Panc1 (cell line): ENCODE measurements at regions not wholly inside any gene's neighbourhood (a gene's known extent, or its start where the extent isn't known, plus 50 kb on each side); places are given as distances from the start of the nearest gene placed in this dataset.
"Not testable (repeated sequence)": the region's sequence is repeated elsewhere in the genome, so short reads cannot be mapped to it uniquely, and the experiment has no call there.

Source experiments
- ATAC-seq: fragments of 200-7000 bp; cut with Tn5 transposase; 2 replicates; pipeline ENCODE4 v1.9.1; 2020; ENCODE audit warnings: mild to moderate bottlenecking, moderate library complexity
- BruUV-seq: library from RNA; stranded (reverse); fragments of 400-500 nt; replicated peaks from 2 replicates; lab custom pipeline; 2021; lab: Mats Ljungman, UMichigan
- CTCF ChIA-PET: fragments of 300-600 bp; sonication (Branson Sonifier 250); formaldehyde crosslinking; loops from one replicate; lab custom pipeline; 2022; ENCODE audit warnings: antibody characterized with exemption; lab: Charles Lee
- POLR2A ChIA-PET: fragments of 300-600 bp; sonication (Branson Sonifier 250); formaldehyde crosslinking; loops from one replicate; lab custom pipeline; 2022; ENCODE audit warnings: antibody characterized with exemption; lab: Charles Lee
- DNase-seq: peaks from one replicate; pipeline ENCODE4 v3.0.0-alpha.2; 2010; ENCODE audit warnings: low read depth, low spot score
- H3K27ac ChIP-seq: 2 replicates; pipeline ENCODE4 v1.5.1; 2011; ENCODE audit warnings: mild to moderate bottlenecking, low read length, inconsistent platforms
- H3K27me3 ChIP-seq: fragments of 200-500 bp; sonication (Bioruptor generic); 2 replicates; pipeline ENCODE4 v1.6.0; 2014; ENCODE audit warnings: low read length, inconsistent platforms; ENCODE audit not compliant: control insufficient read depth, insufficient read depth
- H3K36me3 ChIP-seq: fragments of 200-500 bp; sonication (Bioruptor generic); 2 replicates; pipeline ENCODE4 v1.5.1; 2014; ENCODE audit warnings: inconsistent platforms, mild to moderate bottlenecking, low read length, moderate library complexity; ENCODE audit not compliant: control insufficient read depth, insufficient read depth
- H3K4me1 ChIP-seq: 2 replicates; pipeline ENCODE4 v1.5.1; 2011; ENCODE audit warnings: inconsistent platforms, mild to moderate bottlenecking, low read length, moderate library complexity; ENCODE audit not compliant: control insufficient read depth, insufficient read depth
- H3K4me3 ChIP-seq, 2 experiments: 2 replicates each; pipeline ENCODE4 v1.5.1; 2011 to 2012; ENCODE audit warnings: low read depth in 2 of 2, low read length in 2 of 2, mild to moderate bottlenecking in 2 of 2, inconsistent platforms in 1 of 2, moderate library complexity in 1 of 2
- H3K9me3 ChIP-seq: fragments of 200-500 bp; sonication (Bioruptor generic); 2 replicates; pipeline ENCODE4 v1.5.1; 2014; ENCODE audit warnings: low read depth, mild to moderate bottlenecking, inconsistent platforms, low read length, moderate library complexity; ENCODE audit not compliant: control insufficient read depth, insufficient read depth
- SIN3A ChIP-seq: IDR thresholded peaks from 2 replicates; pipeline ENCODE4 v1.6.1; 2012; ENCODE audit warnings: low read depth, mild to moderate bottlenecking, low read length, moderate library complexity, borderline replicate concordance; ENCODE audit not compliant: insufficient read depth
- TCF7L2 ChIP-seq: IDR thresholded peaks from 2 replicates; pipeline ENCODE4 v1.6.1; 2011; ENCODE audit warnings: mild to moderate bottlenecking, low read depth, low read length, inconsistent platforms
- in situ Hi-C: cut with HindIII; loops from 2 replicates; pipeline ENCODE4 v1.10.0; 2016; ENCODE audit warnings: low sequenced_read_pairs, low pct_unique_long_range_greater_than_20kb
- intact Hi-C: fragments of 100-400 bp; cut with micrococcal nuclease; formaldehyde crosslinking; loops from one replicate; pipeline ENCODE4 v1.10.0; 2022; ENCODE audit not compliant: unreplicated experiment
- TF ChIP-seq, protein P1 (sequence below), 2 experiments: IDR thresholded peaks; 2 replicates each; pipeline ENCODE4 v1.6.1; 2011 to 2012; ENCODE audit warnings: low read depth in 2 of 2, control low read depth in 1 of 2, low read length in 1 of 2, mild to moderate bottlenecking in 1 of 2, moderate library complexity in 1 of 2; ENCODE audit not compliant: insufficient read depth in 1 of 2
- TF ChIP-seq, protein P2 (sequence below): fragments of 450-650 bp; IDR thresholded peaks from 2 replicates; pipeline ENCODE4 v1.5.1; 2017; ENCODE audit warnings: mild to moderate bottlenecking

DNA sequence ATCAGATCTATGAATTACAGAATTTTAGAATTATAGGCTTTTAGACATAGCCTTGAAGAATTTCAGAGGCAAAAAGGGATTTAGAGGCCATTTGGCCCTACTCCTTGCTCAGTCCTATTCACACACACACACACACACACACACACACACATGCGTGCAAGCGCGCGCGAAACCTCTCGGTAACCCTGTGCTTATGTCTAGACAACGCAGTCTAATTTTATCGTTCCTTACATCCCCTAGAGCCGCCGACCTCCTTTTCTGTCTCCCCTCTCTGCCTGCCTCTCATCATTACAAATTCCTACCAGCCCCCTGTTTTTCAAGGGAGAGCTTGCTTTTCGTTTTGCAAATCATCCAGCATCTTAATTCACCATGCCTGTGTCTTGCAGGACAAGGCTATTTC lies 252.1 kb downstream of the FOXD2 start:
- CTCF ChIA-PET, result no interaction called here
- Histone ChIP-seq H3K9me3 (no peaks in the 10 kb centered on the region), H3K4me1 (peaks cover 38% of the 10 kb centered on the region), H3K27ac (no peak overlapping the region), H3K36me3 (no peaks in the 10 kb centered on the region), H3K4me3 (no peak overlapping the region), H3K27me3 (no peaks in the 10 kb centered on the region)
- no TSS peak for BruUV-seq
- no peak for ATAC-seq
- TF ChIP-seq SIN3A, result no peak
- TF ChIP-seq, protein P1, sequence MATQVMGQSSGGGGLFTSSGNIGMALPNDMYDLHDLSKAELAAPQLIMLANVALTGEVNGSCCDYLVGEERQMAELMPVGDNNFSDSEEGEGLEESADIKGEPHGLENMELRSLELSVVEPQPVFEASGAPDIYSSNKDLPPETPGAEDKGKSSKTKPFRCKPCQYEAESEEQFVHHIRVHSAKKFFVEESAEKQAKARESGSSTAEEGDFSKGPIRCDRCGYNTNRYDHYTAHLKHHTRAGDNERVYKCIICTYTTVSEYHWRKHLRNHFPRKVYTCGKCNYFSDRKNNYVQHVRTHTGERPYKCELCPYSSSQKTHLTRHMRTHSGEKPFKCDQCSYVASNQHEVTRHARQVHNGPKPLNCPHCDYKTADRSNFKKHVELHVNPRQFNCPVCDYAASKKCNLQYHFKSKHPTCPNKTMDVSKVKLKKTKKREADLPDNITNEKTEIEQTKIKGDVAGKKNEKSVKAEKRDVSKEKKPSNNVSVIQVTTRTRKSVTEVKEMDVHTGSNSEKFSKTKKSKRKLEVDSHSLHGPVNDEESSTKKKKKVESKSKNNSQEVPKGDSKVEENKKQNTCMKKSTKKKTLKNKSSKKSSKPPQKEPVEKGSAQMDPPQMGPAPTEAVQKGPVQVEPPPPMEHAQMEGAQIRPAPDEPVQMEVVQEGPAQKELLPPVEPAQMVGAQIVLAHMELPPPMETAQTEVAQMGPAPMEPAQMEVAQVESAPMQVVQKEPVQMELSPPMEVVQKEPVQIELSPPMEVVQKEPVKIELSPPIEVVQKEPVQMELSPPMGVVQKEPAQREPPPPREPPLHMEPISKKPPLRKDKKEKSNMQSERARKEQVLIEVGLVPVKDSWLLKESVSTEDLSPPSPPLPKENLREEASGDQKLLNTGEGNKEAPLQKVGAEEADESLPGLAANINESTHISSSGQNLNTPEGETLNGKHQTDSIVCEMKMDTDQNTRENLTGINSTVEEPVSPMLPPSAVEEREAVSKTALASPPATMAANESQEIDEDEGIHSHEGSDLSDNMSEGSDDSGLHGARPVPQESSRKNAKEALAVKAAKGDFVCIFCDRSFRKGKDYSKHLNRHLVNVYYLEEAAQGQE (IDR thresholded peaks at IDR 0.05; ENCODE audit: insufficient read depth in 1 of 2, low read depth in 2 of 2, low read length in 1 of 2), result no peak
- TF ChIP-seq, protein P2, sequence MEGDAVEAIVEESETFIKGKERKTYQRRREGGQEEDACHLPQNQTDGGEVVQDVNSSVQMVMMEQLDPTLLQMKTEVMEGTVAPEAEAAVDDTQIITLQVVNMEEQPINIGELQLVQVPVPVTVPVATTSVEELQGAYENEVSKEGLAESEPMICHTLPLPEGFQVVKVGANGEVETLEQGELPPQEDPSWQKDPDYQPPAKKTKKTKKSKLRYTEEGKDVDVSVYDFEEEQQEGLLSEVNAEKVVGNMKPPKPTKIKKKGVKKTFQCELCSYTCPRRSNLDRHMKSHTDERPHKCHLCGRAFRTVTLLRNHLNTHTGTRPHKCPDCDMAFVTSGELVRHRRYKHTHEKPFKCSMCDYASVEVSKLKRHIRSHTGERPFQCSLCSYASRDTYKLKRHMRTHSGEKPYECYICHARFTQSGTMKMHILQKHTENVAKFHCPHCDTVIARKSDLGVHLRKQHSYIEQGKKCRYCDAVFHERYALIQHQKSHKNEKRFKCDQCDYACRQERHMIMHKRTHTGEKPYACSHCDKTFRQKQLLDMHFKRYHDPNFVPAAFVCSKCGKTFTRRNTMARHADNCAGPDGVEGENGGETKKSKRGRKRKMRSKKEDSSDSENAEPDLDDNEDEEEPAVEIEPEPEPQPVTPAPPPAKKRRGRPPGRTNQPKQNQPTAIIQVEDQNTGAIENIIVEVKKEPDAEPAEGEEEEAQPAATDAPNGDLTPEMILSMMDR, result no peak
- no peak for TF ChIP-seq TCF7L2
- POLR2A ChIA-PET, result no interaction called here
- intact Hi-C loops (no loop called here), in situ Hi-C loops (no loop called here)
- DNase-seq, result no peak

DNA sequence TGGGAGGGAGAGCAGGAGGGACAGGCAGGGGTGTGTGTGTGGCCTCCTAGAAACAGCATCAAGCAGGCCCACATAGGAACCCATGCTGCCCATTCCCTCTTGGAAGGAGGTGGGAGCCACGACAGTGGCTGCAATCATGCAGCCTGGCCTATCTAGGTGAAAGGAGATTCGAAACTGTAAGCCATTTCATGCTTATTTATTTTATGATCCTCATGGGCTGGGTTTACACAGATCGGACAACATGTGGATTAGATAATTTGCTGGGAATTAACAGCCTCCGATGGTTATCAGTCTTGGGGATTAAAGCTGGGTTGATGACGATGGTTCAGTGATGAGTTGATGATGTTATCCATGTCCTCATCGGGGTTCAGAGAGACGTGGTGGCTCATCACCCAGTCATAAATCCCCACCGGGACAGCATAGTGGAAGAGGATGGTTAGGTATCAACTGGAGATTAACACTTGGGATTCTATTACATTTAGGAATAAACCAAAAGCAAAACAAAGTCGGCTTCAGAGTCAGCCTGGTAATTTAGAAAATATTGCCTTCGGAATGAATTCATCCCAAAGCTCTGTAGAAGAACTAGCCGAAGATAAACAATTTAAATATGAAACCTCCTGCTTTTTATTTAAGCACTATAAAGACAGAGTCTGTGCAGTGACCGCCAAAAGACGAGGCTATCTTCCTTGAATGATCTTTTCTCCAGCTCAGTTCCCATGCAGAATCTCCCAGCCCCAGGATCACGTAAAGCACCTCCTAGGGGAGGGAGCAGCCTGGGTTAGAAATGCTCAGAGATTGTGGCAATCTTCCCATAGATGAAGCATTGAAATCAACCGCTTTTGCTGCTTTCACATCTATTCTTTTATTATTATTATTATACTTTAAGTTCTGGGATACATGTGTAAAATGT lies 252.8 kb downstream of the FOXD2 start:
- CTCF ChIA-PET, result no interaction called here
- no peaks in the 10 kb centered on the region for H3K27me3 ChIP-seq

DNA sequence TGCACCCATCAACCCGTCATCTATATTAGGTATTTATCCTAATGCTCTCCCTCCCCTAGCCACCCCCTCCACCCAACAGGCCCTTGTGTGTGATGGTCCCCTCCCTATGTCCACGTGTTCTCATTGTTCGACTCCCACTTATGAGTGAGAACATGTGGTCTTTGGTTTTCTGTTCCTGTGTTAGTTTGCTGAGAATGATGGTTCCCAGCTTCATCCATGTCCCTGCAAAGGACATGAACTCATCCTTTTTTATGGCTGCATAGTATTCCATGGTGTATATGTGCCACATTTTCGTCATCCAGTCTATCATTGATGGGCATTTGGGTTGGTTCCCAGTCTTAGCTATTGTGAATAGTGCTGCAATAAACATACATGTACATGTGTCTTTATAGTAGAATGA lies 253.4 kb downstream of the FOXD2 start:
- H3K27ac ChIP-seq, BruUV-seq, CTCF ChIA-PET, intact Hi-C loops, DNase-seq, H3K27me3 ChIP-seq, H3K4me3 ChIP-seq, H3K36me3 ChIP-seq, ATAC-seq, H3K9me3 ChIP-seq, in situ Hi-C loops, POLR2A ChIA-PET: not testable (repeated sequence)
- peaks cover 24% of the 10 kb centered on the region for H3K4me1 ChIP-seq

More for the DNA sequence above, 252.8 kb downstream of the FOXD2 start:
- no TSS peak for BruUV-seq
- H3K36me3 ChIP-seq, result no peaks in the 10 kb centered on the region
- H3K9me3 ChIP-seq, result no peaks in the 10 kb centered on the region
- in situ Hi-C loops (no loop called here), intact Hi-C loops (no loop called here)
- POLR2A ChIA-PET, result no interaction called here
- DNase-seq (no peak), ATAC-seq (no peak)
- peaks cover 31% of the 10 kb centered on the region for H3K4me1 ChIP-seq
- H3K4me3 ChIP-seq, result no peak overlapping the region
- TF ChIP-seq SIN3A, result no peak
- H3K27ac ChIP-seq, result no peak overlapping the region
